Kidney (tissue), 13 donors: ENCODE measurements at regions not wholly inside any gene's neighbourhood (a gene's known extent, or its start where the extent isn't known, plus 50 kb on each side); places are given as distances from the start of the nearest gene placed in this dataset.

Experiments
- DNase-seq, 5 donors: peaks; one replicate each; pipeline ENCODE4 v3.0.0-alpha.2; 2013 to 2020
- FAIRE-seq: peaks from 2 replicates; lab custom pipeline; 2012; peaks lifted over from hg19 to GRCh38; lab: Jason Lieb, UNC
- H3K27ac ChIP-seq, 2 donors: one replicate each; pipeline ENCODE4 v1.7.0; 2013; ENCODE audit warnings: low read depth in 2 of 2, low read length in 2 of 2, inconsistent platforms in 1 of 2
- H3K27me3 ChIP-seq: one replicate; pipeline ENCODE4 v1.7.1; 2013; ENCODE audit warnings: low read length, inconsistent platforms; ENCODE audit not compliant: control insufficient read depth, insufficient read depth
- H3K36me3 ChIP-seq, 3 donors: one replicate each; pipeline versions ENCODE4 v1.7.0 to v1.7.1; 2013; ENCODE audit warnings: low read length in 3 of 3, control low read depth in 1 of 3, inconsistent platforms in 1 of 3; ENCODE audit not compliant: insufficient read depth in 3 of 3, control insufficient read depth in 2 of 3
- H3K4me1 ChIP-seq, 3 donors: one replicate each; pipeline versions ENCODE4 v1.7.0 to v1.7.1; 2013; ENCODE audit warnings: low read length in 3 of 3, inconsistent platforms in 1 of 3, low read depth in 1 of 3; ENCODE audit not compliant: control insufficient read depth in 2 of 3, insufficient read depth in 2 of 3
- H3K4me3 ChIP-seq, 3 donors: one replicate each; pipeline versions ENCODE4 v1.7.0 to v1.8.1; 2013; ENCODE audit warnings: low read length in 3 of 3, control low read depth in 1 of 3, inconsistent platforms in 1 of 3
- H3K9ac ChIP-seq, 3 donors: one replicate each; pipeline versions ENCODE4 v1.7.0 to v1.7.1; 2013; ENCODE audit warnings: low read length in 3 of 3, control low read depth in 1 of 3, inconsistent platforms in 1 of 3
- H3K9me3 ChIP-seq, 3 donors: one replicate each; pipeline versions ENCODE4 v1.7.0 to v1.7.1; 2013; ENCODE audit warnings: low read length in 3 of 3, control low read depth in 1 of 3, inconsistent platforms in 1 of 3; ENCODE audit not compliant: control insufficient read depth in 2 of 3, insufficient read depth in 1 of 3
- CTCF ChIP-seq: IDR thresholded peaks from 3 replicates; pipeline ENCODE4 v1.5.1; 2012; ENCODE audit warnings: mild to moderate bottlenecking, moderate library complexity, borderline replicate concordance; ENCODE audit not compliant: insufficient read depth; ENCODE audit errors: extremely low read depth
- intact Hi-C: fragments of 100-400 bp; cut with DNase I; formaldehyde crosslinking; loops from one replicate; pipeline ENCODE4 v1.11.1; 2022
- donor health status: control.
- donor health status: control.
- donor health status: control.
- donor health status: control.
- donor health status: control.
- donor health status: DM: yes; HTN: yes; CAD: no.
- donor health status: Normal renal cell carcinoma (clear cell type).

- Histone ChIP-seq H3K27ac (no peak overlapping the region), H3K4me1 (no peaks in the 10 kb centered on the region), H3K27me3 (no peaks in the 10 kb centered on the region), H3K4me3 (no peak overlapping the region), H3K9me3 (peaks cover 2 to 17% (median 10%) of the 10 kb centered on the region in 3 donors), H3K36me3 (no peaks in the 10 kb centered on the region), H3K9ac (no peak overlapping the region)
- intact Hi-C loops, result no loop called here
- DNase-seq (no peak), FAIRE-seq (no peak)
- TF ChIP-seq CTCF, result no peak
Measured at GRCh38 chr3:40624189-40624769, 99.5 kb downstream of the ZNF621 start.

- Histone ChIP-seq H3K36me3 (no peaks in the 10 kb centered on the region), H3K9ac (no peak overlapping the region), H3K9me3 (peaks cover 2 to 17% (median 12%) of the 10 kb centered on the region in 3 donors), H3K27me3 (no peaks in the 10 kb centered on the region), H3K4me3 (no peak overlapping the region), H3K27ac (no peak overlapping the region), H3K4me1 (no peaks in the 10 kb centered on the region)
- DNase-seq (no peak), FAIRE-seq (no peak)
- TF ChIP-seq CTCF, result no peak
- intact Hi-C loops, result no loop called here
Measured at GRCh38 chr3:40627095-40627494, 102.3 kb downstream of the ZNF621 start.

- DNase-seq (no peak), FAIRE-seq (no peak)
- Histone ChIP-seq H3K27ac (no peak overlapping the region), H3K9ac (no peak overlapping the region), H3K9me3 (peaks cover 0 to 10% (median 6%) of the 10 kb centered on the region in 3 donors), H3K4me3 (no peak overlapping the region), H3K4me1 (no peaks in the 10 kb centered on the region), H3K27me3 (no peaks in the 10 kb centered on the region), H3K36me3 (no peaks in the 10 kb centered on the region)
- no peak for TF ChIP-seq CTCF
- intact Hi-C loops, result no loop called here
Measured at GRCh38 chr3:40628984-40629383, 104.2 kb downstream of the ZNF621 start.
